GM12864 (cell line): ENCODE measurements at regions not wholly inside any gene's neighbourhood (a gene's known extent, or its start where the extent isn't known, plus 50 kb on each side); places are given as distances from the start of the nearest gene placed in this dataset.

ENCODE experiments used
- DNase-seq: peaks from one replicate; pipeline ENCODE4 v3.0.0-alpha.2; 2011; ENCODE audit warnings: low read depth
- H3K4me3 ChIP-seq: 2 replicates; pipeline ENCODE4 v1.5.1; 2011; ENCODE audit warnings: mild to moderate bottlenecking, low read depth, low read length, control low read depth
- TF ChIP-seq, protein P1 (sequence below): IDR thresholded peaks from 2 replicates; pipeline ENCODE4 v1.5.1; 2011; ENCODE audit warnings: low read depth, mild to moderate bottlenecking, moderate library complexity, low read length, control low read depth, inconsistent platforms; ENCODE audit errors: missing control alignments

DNA sequence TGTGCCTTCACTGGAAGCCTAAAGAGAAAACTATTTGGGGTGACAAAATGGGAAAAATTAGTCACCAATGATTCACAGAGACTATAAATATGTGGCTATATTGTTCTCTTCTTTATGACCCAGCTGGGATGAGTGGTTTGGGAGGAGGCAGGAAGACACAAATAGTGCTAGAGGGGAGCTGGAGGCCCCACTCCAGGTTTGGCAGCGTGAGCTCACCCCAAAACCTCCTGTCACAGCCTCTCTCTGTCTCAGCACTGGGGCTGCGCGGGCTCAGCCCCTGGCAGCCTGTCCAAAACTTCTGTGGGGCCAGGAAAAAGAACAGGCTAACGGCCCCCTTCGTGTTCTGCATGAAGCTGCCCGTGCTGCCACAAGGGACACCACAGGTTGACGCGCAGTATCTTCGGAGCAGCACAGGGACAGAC, 73.2 kb upstream of the LCLAT1 start:
- no peak for DNase-seq
- TF ChIP-seq, protein P1, sequence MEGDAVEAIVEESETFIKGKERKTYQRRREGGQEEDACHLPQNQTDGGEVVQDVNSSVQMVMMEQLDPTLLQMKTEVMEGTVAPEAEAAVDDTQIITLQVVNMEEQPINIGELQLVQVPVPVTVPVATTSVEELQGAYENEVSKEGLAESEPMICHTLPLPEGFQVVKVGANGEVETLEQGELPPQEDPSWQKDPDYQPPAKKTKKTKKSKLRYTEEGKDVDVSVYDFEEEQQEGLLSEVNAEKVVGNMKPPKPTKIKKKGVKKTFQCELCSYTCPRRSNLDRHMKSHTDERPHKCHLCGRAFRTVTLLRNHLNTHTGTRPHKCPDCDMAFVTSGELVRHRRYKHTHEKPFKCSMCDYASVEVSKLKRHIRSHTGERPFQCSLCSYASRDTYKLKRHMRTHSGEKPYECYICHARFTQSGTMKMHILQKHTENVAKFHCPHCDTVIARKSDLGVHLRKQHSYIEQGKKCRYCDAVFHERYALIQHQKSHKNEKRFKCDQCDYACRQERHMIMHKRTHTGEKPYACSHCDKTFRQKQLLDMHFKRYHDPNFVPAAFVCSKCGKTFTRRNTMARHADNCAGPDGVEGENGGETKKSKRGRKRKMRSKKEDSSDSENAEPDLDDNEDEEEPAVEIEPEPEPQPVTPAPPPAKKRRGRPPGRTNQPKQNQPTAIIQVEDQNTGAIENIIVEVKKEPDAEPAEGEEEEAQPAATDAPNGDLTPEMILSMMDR = no peak

DNA sequence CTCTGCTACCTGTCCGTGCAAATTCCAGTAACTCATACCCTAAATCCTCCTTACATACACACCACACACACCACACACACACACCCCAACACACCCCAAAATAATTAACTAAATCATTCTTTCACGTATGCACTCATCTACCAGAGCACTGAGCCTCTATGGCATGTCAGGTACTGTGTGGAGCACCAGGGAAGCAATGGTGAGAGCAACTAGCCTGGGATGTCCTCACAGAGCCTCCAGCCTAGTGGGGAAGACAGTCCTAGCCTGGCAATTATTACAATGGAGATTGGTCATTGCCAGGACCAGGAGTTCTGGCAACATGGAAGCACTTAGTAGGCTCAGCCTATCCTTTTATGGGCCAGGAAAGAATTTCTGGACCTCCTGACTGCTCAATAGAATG, 72.7 kb upstream of the LCLAT1 start:
- DNase-seq = no peak
- H3K4me3 ChIP-seq = no peak overlapping the region
- TF ChIP-seq, protein P1 = no peak

More for the DNA sequence above, 73.2 kb upstream of the LCLAT1 start:
- H3K4me3 ChIP-seq = no peak overlapping the region

DNA sequence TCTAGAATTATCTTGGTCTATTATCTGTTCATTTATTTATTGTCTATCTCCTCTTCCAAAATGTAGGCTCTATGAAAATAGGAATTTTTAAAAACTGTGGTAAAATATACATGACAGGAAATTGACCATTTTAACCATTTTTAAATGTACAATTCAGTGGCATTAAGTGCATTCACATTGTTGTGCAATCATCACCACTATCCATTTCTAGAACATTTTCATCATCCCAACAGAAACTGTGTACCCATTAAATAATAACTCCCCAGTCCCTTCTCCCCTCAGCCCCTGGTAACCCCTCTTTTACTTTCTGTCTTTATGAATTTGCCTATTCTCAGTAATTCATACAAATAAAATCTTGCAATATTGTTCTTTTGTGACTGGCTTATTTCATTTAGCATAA, 71.1 kb upstream of the LCLAT1 start:
- TF ChIP-seq, protein P1 = no peak
- H3K4me3 ChIP-seq = no peak overlapping the region
- DNase-seq = no peak

DNA sequence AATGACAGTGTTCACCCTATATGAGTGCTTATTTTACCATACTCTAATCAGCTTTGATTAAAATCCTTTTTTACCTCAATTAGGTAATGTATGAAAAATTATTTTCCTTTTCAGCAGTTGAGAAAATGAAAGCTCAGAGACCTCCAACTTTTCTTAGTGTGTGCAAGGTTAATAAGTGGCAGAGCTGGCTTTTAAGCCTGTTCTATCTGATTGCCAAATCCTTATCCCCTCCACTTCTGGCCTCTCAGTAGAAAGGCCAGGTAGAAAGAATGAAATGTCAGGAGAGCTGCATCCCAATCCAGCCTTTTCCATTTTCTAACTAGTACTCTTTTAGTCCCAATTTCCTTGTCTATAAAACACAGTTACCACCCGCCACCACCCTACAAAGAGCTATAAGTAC, 67.6 kb upstream of the LCLAT1 start:
- DNase-seq = no peak
- TF ChIP-seq, protein P1 = no peak

DNA sequence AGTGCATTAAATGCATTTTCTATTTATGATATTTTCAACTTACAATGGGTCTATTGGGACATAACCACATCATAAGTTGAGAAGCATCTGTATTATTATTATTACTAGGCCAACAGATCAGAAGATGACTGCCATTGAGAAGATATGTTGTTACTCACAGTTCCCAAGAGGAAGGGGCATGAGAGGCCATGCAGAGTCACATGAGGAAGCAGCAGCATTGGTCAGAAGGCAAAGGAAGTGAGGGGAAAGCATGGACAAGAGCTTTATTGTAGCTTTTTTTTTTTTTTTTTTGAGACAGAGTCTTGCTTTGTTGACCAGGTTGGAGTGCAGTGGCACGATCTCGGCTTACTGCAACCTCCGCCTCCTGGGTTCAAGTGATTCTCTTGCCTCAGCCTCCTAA, 66.2 kb upstream of the LCLAT1 start:
- TF ChIP-seq, protein P1 = no peak
- no peak overlapping the region for H3K4me3 ChIP-seq
- DNase-seq = no peak

More for the DNA sequence above, 67.6 kb upstream of the LCLAT1 start:
- H3K4me3 ChIP-seq = no peak overlapping the region

DNA sequence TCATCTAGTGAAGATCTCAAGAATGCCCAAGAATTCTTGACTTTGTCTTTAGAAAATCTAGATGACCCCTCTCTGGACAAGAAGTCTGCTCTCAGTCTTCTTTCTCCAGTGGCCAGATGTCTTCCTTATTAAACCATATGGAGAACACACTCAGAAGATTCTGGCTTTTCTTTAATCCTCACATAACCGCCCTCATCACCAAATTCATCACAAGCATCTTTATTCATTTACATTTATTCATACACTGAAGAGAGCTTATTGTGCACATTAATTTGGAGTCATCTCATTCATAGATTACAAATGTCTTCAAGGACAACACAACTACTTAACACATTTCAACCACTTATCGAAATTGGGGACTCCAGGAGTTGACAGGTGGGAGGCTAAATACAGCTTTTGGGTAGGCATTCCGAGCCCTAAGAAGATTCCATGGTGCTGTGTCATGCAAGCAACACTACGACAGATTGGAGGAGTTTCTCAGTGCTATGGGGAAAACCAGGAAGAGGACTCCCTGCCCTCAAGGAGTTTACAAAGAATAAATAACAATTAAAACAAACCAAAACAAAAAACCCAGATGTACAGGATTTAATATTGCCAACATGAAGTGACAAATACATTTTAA, 64.8 kb upstream of the LCLAT1 start:
- DNase-seq = no peak

More for the DNA sequence above, 64.8 kb upstream of the LCLAT1 start:
- TF ChIP-seq, protein P1 = no peak
- H3K4me3 ChIP-seq = no peak overlapping the region
